Testis (tissue), 2 donors: ENCODE measurements at regions not wholly inside any gene's neighbourhood (a gene's known extent, or its start where the extent isn't known, plus 50 kb on each side); places are given as distances from the start of the nearest gene placed in this dataset.

Source experiments
- POLR2A ChIP-seq: fragments of 450-650 bp; IDR thresholded peaks from one replicate; pipeline ENCODE4 v1.6.1; 2017; ENCODE audit warnings: antibody characterized with exemption, mild to moderate bottlenecking, moderate library complexity
- TF ChIP-seq, protein P1 (sequence below), 3 experiments: fragments of 450-650 bp in 2 of 3; fragments of 200-600 bp in 1 of 3; sonication (generic) in 1 of 3; IDR thresholded peaks; one replicate each; pipeline ENCODE4 v1.5.1; 2016 to 2019; ENCODE audit warnings: antibody characterized with exemption in 3 of 3, mild to moderate bottlenecking in 2 of 3, moderate library complexity in 1 of 3

DNA sequence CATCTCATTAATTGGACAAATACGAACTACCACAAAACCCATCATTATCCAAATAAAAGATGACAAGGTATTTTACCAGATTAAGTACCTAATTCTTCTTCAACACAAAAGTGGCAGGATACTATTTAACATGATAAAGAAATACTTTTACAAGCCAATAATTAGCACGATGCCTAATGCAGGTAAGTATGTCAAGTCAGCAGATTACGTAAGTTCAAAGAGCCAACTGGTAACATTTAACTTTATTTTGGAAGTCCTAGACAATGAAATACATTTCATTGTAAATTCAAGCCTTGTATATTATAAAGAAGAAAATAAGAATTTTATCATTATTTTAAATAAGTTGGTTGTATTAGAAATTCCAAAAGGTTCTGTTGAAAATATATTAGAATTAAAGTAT is 535.3 kb upstream of the SOX9 start:
- TF ChIP-seq, protein P1, sequence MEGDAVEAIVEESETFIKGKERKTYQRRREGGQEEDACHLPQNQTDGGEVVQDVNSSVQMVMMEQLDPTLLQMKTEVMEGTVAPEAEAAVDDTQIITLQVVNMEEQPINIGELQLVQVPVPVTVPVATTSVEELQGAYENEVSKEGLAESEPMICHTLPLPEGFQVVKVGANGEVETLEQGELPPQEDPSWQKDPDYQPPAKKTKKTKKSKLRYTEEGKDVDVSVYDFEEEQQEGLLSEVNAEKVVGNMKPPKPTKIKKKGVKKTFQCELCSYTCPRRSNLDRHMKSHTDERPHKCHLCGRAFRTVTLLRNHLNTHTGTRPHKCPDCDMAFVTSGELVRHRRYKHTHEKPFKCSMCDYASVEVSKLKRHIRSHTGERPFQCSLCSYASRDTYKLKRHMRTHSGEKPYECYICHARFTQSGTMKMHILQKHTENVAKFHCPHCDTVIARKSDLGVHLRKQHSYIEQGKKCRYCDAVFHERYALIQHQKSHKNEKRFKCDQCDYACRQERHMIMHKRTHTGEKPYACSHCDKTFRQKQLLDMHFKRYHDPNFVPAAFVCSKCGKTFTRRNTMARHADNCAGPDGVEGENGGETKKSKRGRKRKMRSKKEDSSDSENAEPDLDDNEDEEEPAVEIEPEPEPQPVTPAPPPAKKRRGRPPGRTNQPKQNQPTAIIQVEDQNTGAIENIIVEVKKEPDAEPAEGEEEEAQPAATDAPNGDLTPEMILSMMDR (IDR thresholded peaks at IDR 0.05), result no peak
- no peak for TF ChIP-seq POLR2A
